HEK293 (cell line): ENCODE measurements at regions not wholly inside any gene's neighbourhood (a gene's known extent, or its start where the extent isn't known, plus 50 kb on each side); places are given as distances from the start of the nearest gene placed in this dataset.
A peak's percentile ranks its signal among the peaks of the same experiment; 100 is the strongest.

ENCODE experiments used
- FEZF1 ChIP-seq: fragments of 450-650 bp; formaldehyde crosslinking; IDR thresholded peaks from 2 replicates; pipeline ENCODE4 v1.5.1; 2016; ENCODE audit warnings: missing biosample characterization, missing genetic modification characterization
- GLI2 ChIP-seq: fragments of 450-650 bp; formaldehyde crosslinking; IDR thresholded peaks from 2 replicates; pipeline ENCODE4; 2017; ENCODE audit warnings: missing biosample characterization, missing genetic modification characterization, low read depth, borderline replicate concordance
- GLIS1 ChIP-seq: fragments of 450-650 bp; formaldehyde crosslinking; IDR thresholded peaks from 2 replicates; pipeline ENCODE4 v1.5.1; 2016; ENCODE audit warnings: missing biosample characterization, missing genetic modification characterization
- KLF9 ChIP-seq: fragments of 450-650 bp; formaldehyde crosslinking; IDR thresholded peaks from 2 replicates; pipeline ENCODE4 v1.5.1; 2016; ENCODE audit warnings: missing biosample characterization, missing genetic modification characterization, low read depth
- OVOL3 ChIP-seq: fragments of 450-650 bp; formaldehyde crosslinking; IDR thresholded peaks from 2 replicates; pipeline ENCODE4 v1.5.1; 2016; ENCODE audit warnings: missing biosample characterization, missing genetic modification characterization
- PRDM10 ChIP-seq: fragments of 450-650 bp; formaldehyde crosslinking; IDR thresholded peaks from 2 replicates; pipeline ENCODE4 v1.5.1; 2016; ENCODE audit warnings: missing biosample characterization, missing genetic modification characterization
- SETDB1 ChIP-seq: IDR thresholded peaks from one replicate; pipeline ENCODE4 v1.6.1; 2017; ENCODE audit warnings: mild to moderate bottlenecking, low read length, moderate library complexity, mixed read lengths; ENCODE audit not compliant: insufficient read length
- YY2 ChIP-seq: fragments of 450-650 bp; formaldehyde crosslinking; IDR thresholded peaks from 2 replicates; pipeline ENCODE4 v1.5.1; 2016; ENCODE audit warnings: missing biosample characterization, missing genetic modification characterization
- ZBTB1 ChIP-seq: fragments of 450-650 bp; formaldehyde crosslinking; IDR thresholded peaks from 2 replicates; pipeline ENCODE4 v1.5.1; 2016; ENCODE audit warnings: missing biosample characterization, missing genetic modification characterization
- ZBTB17 ChIP-seq: fragments of 450-650 bp; formaldehyde crosslinking; IDR thresholded peaks from 2 replicates; pipeline ENCODE4 v1.5.1; 2016; ENCODE audit warnings: missing biosample characterization, missing genetic modification characterization
- ZBTB21 ChIP-seq: fragments of 450-650 bp; formaldehyde crosslinking; IDR thresholded peaks from 2 replicates; pipeline ENCODE4 v1.5.1; 2017; ENCODE audit warnings: missing biosample characterization, missing genetic modification characterization
- ZNF157 ChIP-seq: fragments of 450-650 bp; formaldehyde crosslinking; IDR thresholded peaks from 2 replicates; pipeline ENCODE4 v1.5.1; 2016; ENCODE audit warnings: missing biosample characterization, missing genetic modification characterization
- ZNF280C ChIP-seq: fragments of 450-650 bp; formaldehyde crosslinking; IDR thresholded peaks from 2 replicates; pipeline ENCODE4 v1.5.1; 2016; ENCODE audit warnings: missing biosample characterization, missing genetic modification characterization
- ZNF311 ChIP-seq: fragments of 450-650 bp; formaldehyde crosslinking; IDR thresholded peaks from 2 replicates; pipeline ENCODE4 v1.5.1; 2017; ENCODE audit warnings: missing biosample characterization, missing genetic modification characterization, borderline replicate concordance
- ZNF324 ChIP-seq: fragments of 450-650 bp; formaldehyde crosslinking; IDR thresholded peaks from 2 replicates; pipeline ENCODE4 v1.5.1; 2016; ENCODE audit warnings: missing biosample characterization, missing genetic modification characterization
- ZNF354C ChIP-seq: fragments of 450-650 bp; formaldehyde crosslinking; IDR thresholded peaks from 2 replicates; pipeline ENCODE4 v1.5.1; 2016; ENCODE audit warnings: missing biosample characterization, missing genetic modification characterization, low read depth, borderline replicate concordance
- ZNF449 ChIP-seq: fragments of 450-650 bp; formaldehyde crosslinking; IDR thresholded peaks from 2 replicates; pipeline ENCODE4 v1.5.1; 2017; ENCODE audit warnings: missing biosample characterization, mild to moderate bottlenecking, missing genetic modification characterization, moderate library complexity
- ZNF624 ChIP-seq: fragments of 450-650 bp; formaldehyde crosslinking; IDR thresholded peaks from 2 replicates; pipeline ENCODE4 v1.5.1; 2017; ENCODE audit warnings: missing biosample characterization, missing genetic modification characterization
- ZNF629 ChIP-seq: fragments of 450-650 bp; formaldehyde crosslinking; IDR thresholded peaks from 2 replicates; pipeline ENCODE4 v1.5.1; 2017; ENCODE audit warnings: missing biosample characterization, missing genetic modification characterization
- ZSCAN30 ChIP-seq: fragments of 450-650 bp; IDR thresholded peaks from 2 replicates; pipeline ENCODE4 v1.5.1; 2018; ENCODE audit warnings: missing biosample characterization, mild to moderate bottlenecking, missing genetic modification characterization, moderate library complexity
- TF ChIP-seq, protein P1 (sequence below): fragments of 450-650 bp; formaldehyde crosslinking; conservative IDR thresholded peaks from 2 replicates; pipeline ENCODE4 v1.5.1; 2016; ENCODE audit warnings: low read depth, missing biosample characterization, missing genetic modification characterization
- TF ChIP-seq, protein P2 (sequence below): fragments of 450-650 bp; formaldehyde crosslinking; IDR thresholded peaks from 2 replicates; pipeline ENCODE4 v1.5.1; 2016; ENCODE audit warnings: missing biosample characterization, missing genetic modification characterization
- TF ChIP-seq, protein P3 (sequence below): fragments of 450-650 bp; formaldehyde crosslinking; IDR thresholded peaks from 2 replicates; pipeline ENCODE4 v1.5.1; 2017; ENCODE audit warnings: missing biosample characterization, missing genetic modification characterization

DNA sequence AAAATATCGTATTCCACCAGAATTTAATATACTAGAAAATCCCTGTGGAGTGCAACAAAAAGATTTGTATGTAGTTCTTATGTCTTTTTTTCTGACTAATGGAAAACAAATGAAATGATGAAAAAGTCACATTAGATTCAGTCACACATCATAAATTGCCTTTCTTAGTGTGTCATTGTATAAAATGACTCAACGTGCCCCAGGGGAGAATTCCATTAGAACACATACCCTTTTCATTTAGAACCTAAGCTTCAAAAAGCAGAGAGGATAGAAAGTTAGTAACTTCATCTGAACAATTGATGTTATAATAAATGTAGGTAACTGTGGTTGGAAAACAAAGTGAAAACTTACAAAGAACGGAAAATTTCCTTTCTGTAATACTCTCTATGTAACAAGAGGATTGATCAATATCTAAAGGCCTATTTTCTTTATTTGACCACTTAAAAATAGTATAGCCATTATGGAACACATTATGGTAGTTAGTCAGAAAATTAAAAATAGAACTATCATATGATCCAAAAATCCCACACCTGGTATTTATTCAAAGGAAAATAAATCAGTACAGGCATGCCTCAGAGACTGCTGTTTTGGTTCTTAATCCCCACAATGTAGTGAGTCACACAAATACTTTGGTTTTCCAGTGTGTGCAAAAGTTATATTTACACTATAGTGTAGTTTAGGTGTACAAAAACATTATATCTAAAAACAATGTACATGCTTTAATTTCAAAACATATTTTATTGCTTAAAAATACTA lies 1016.1 kb downstream of the KCNT2 start (continued):
- TF ChIP-seq ZNF280C (no peak), OVOL3 (tag by site-specific recombination) (peak; percentile 34; the same call in 1 of the 2 replicates), KLF9 (tag by site-specific recombination) (no peak), ZNF157 (no peak), ZBTB21 (no peak), YY2 (no peak), SETDB1 (no peak), GLI2 (peak; percentile 51; the same call in 1 of the 2 replicates), FEZF1 (peak; percentile 49), PRDM10 (no peak), ZNF311 (tag by site-specific recombination) (no peak), ZSCAN30 (tag by site-specific recombination) (no peak), ZBTB1 (tag by site-specific recombination) (no peak), ZNF624 (no peak), ZNF324 (tag by site-specific recombination) (no peak), ZNF449 (tag by site-specific recombination) (no peak), GLIS1 (tag by site-specific recombination) (peak; percentile 32), ZNF354C (no peak), ZNF629 (peak; percentile 69), ZBTB17 (tag by site-specific recombination) (no peak)
- TF ChIP-seq, protein P1, sequence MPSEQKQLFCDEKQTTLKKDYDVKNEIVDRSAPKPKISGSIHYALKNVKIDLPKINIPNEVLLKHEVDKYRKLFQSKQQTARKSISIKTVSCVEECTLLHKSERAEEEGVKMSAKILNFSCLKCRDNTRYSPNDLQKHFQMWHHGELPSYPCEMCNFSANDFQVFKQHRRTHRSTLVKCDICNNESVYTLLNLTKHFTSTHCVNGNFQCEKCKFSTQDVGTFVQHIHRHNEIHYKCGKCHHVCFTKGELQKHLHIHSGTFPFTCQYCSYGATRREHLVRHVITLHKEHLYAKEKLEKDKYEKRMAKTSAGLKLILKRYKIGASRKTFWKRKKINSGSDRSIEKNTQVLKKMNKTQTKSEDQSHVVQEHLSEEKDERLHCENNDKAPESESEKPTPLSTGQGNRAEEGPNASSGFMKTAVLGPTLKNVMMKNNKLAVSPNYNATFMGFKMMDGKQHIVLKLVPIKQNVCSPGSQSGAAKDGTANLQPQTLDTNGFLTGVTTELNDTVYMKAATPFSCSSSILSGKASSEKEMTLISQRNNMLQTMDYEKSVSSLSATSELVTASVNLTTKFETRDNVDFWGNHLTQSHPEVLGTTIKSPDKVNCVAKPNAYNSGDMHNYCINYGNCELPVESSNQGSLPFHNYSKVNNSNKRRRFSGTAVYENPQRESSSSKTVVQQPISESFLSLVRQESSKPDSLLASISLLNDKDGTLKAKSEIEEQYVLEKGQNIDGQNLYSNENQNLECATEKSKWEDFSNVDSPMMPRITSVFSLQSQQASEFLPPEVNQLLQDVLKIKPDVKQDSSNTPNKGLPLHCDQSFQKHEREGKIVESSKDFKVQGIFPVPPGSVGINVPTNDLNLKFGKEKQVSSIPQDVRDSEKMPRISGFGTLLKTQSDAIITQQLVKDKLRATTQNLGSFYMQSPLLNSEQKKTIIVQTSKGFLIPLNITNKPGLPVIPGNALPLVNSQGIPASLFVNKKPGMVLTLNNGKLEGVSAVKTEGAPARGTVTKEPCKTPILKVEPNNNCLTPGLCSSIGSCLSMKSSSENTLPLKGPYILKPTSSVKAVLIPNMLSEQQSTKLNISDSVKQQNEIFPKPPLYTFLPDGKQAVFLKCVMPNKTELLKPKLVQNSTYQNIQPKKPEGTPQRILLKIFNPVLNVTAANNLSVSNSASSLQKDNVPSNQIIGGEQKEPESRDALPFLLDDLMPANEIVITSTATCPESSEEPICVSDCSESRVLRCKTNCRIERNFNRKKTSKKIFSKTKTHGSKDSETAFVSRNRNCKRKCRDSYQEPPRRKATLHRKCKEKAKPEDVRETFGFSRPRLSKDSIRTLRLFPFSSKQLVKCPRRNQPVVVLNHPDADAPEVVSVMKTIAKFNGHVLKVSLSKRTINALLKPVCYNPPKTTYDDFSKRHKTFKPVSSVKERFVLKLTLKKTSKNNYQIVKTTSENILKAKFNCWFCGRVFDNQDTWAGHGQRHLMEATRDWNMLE (tag by site-specific recombination): no peak
- TF ChIP-seq, protein P2, sequence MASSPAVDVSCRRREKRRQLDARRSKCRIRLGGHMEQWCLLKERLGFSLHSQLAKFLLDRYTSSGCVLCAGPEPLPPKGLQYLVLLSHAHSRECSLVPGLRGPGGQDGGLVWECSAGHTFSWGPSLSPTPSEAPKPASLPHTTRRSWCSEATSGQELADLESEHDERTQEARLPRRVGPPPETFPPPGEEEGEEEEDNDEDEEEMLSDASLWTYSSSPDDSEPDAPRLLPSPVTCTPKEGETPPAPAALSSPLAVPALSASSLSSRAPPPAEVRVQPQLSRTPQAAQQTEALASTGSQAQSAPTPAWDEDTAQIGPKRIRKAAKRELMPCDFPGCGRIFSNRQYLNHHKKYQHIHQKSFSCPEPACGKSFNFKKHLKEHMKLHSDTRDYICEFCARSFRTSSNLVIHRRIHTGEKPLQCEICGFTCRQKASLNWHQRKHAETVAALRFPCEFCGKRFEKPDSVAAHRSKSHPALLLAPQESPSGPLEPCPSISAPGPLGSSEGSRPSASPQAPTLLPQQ (tag by site-specific recombination): no peak
- TF ChIP-seq, protein P3, sequence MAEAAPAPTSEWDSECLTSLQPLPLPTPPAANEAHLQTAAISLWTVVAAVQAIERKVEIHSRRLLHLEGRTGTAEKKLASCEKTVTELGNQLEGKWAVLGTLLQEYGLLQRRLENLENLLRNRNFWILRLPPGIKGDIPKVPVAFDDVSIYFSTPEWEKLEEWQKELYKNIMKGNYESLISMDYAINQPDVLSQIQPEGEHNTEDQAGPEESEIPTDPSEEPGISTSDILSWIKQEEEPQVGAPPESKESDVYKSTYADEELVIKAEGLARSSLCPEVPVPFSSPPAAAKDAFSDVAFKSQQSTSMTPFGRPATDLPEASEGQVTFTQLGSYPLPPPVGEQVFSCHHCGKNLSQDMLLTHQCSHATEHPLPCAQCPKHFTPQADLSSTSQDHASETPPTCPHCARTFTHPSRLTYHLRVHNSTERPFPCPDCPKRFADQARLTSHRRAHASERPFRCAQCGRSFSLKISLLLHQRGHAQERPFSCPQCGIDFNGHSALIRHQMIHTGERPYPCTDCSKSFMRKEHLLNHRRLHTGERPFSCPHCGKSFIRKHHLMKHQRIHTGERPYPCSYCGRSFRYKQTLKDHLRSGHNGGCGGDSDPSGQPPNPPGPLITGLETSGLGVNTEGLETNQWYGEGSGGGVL (tag by site-specific recombination): no peak
